Smooth muscle cell (in vitro differentiated cells): ENCODE measurements at regions not wholly inside any gene's neighbourhood (a gene's known extent, or its start where the extent isn't known, plus 50 kb on each side); places are given as distances from the start of the nearest gene placed in this dataset.

ENCODE experiments used
- DNase-seq: peaks from one replicate; lab custom pipeline; 2025; ENCODE audit not compliant: unreplicated experiment; lab: John Stamatoyannopoulos, UW
- H2AFZ ChIP-seq: fragments of 200-600 bp; sonication (generic); 2 replicates; pipeline ENCODE4 v1.6.0; 2016; ENCODE audit warnings: antibody characterized with exemption, low read depth, mild to moderate bottlenecking
- H3F3A ChIP-seq: fragments of 200-600 bp; sonication (generic); 2 replicates; pipeline ENCODE4 v1.6.0; 2017; ENCODE audit warnings: antibody characterized with exemption, low read depth
- H3K27ac ChIP-seq: fragments of 200-600 bp; sonication (generic); 2 replicates; pipeline ENCODE4 v1.5.1; 2016; ENCODE audit warnings: low read depth, mild to moderate bottlenecking
- H3K27me3 ChIP-seq: fragments of 200-600 bp; sonication (generic); 2 replicates; pipeline ENCODE4 v1.6.1; 2016; ENCODE audit warnings: low read depth, mild to moderate bottlenecking
- H3K36me3 ChIP-seq: fragments of 200-600 bp; sonication (generic); 2 replicates; pipeline ENCODE4 v1.5.1; 2016; ENCODE audit warnings: low read depth
- H3K4me1 ChIP-seq: fragments of 200-600 bp; sonication (generic); 2 replicates; pipeline ENCODE4 v1.5.1; 2016; ENCODE audit warnings: low read depth
- H3K4me2 ChIP-seq: fragments of 200-600 bp; sonication (generic); 2 replicates; pipeline ENCODE4 v1.6.0; 2016; ENCODE audit warnings: mild to moderate bottlenecking
- H3K4me3 ChIP-seq: fragments of 200-600 bp; sonication (generic); 2 replicates; pipeline ENCODE4 v1.5.1; 2016; ENCODE audit warnings: mild to moderate bottlenecking
- H3K79me2 ChIP-seq: fragments of 200-600 bp; sonication (generic); 2 replicates; pipeline ENCODE4 v1.6.0; 2016; ENCODE audit warnings: low read depth, mild to moderate bottlenecking
- H3K9ac ChIP-seq: fragments of 200-600 bp; sonication (generic); 2 replicates; pipeline ENCODE4 v1.6.0; 2016; ENCODE audit warnings: low read depth
- H3K9me3 ChIP-seq: fragments of 200-600 bp; sonication (generic); replicated peaks from 2 replicates; pipeline ENCODE4 v1.5.1; 2016; ENCODE audit warnings: low read depth
- H4K20me1 ChIP-seq: fragments of 200-600 bp; sonication (generic); 2 replicates; pipeline ENCODE4 v1.6.0; 2016; ENCODE audit warnings: low read depth
- CTCF ChIP-seq: fragments of 200-600 bp; sonication (generic); IDR thresholded peaks from 2 replicates; pipeline ENCODE4 v1.5.1; 2017; ENCODE audit warnings: borderline replicate concordance, mild to moderate bottlenecking, antibody characterized with exemption; ENCODE audit not compliant: insufficient read depth, poor library complexity, severe bottlenecking
- WGBS: methylation state at CpG from one replicate; pipeline ENCODE4 v1.1.7; 2016; ENCODE audit warnings: low lambda C conversion rate; 5-methylcytosine and 5-hydroxymethylcytosine counted together

GRCh38 chrX:124488412-124489161 lies 142.2 kb downstream of the SH2D1A start:
- Histone ChIP-seq H3K4me2 (no peak overlapping the region), H3K27ac (no peak overlapping the region), H3K4me1 (no peaks in the 10 kb centered on the region), H3K4me3 (no peak overlapping the region), H3K9me3 (no peaks in the 10 kb centered on the region), H3F3A (no peaks in the 10 kb centered on the region), H2AFZ (no peak overlapping the region), H3K27me3 (no peaks in the 10 kb centered on the region), H4K20me1 (no peaks in the 10 kb centered on the region), H3K79me2 (no peaks in the 10 kb centered on the region), H3K9ac (no peak overlapping the region), H3K36me3 (no peaks in the 10 kb centered on the region)
- DNase-seq: no peak
- WGBS: 80% methylated on average over 4 of the region's 4 CpGs
- TF ChIP-seq CTCF: no peak

GRCh38 chrX:124493984-124494383 lies 147.6 kb downstream of the SH2D1A start:
- Histone ChIP-seq H3K27ac (no peak overlapping the region), H3K4me3 (no peak overlapping the region), H3F3A (no peaks in the 10 kb centered on the region), H3K9me3 (no peaks in the 10 kb centered on the region), H3K4me1 (no peaks in the 10 kb centered on the region), H3K9ac (no peak overlapping the region), H4K20me1 (no peaks in the 10 kb centered on the region), H3K27me3 (no peaks in the 10 kb centered on the region), H2AFZ (no peak overlapping the region), H3K36me3 (no peaks in the 10 kb centered on the region), H3K4me2 (no peak overlapping the region), H3K79me2 (no peaks in the 10 kb centered on the region)
- TF ChIP-seq CTCF: no peak
- DNase-seq: no peak

- H3F3A ChIP-seq: no peaks in the 10 kb centered on the region
- H4K20me1 ChIP-seq: no peaks in the 10 kb centered on the region
- DNase-seq: no peak
- no peak overlapping the region for H3K4me3 ChIP-seq
- no peaks in the 10 kb centered on the region for H3K4me1 ChIP-seq
- H3K4me2 ChIP-seq: no peak overlapping the region
- WGBS: 74% methylated on average over 4 of the region's 4 CpGs
- no peaks in the 10 kb centered on the region for H3K79me2 ChIP-seq
- no peak overlapping the region for H3K27ac ChIP-seq
- no peaks in the 10 kb centered on the region for H3K9me3 ChIP-seq
- H3K9ac ChIP-seq: no peak overlapping the region
- no peak overlapping the region for H2AFZ ChIP-seq
- H3K36me3 ChIP-seq: no peaks in the 10 kb centered on the region
- TF ChIP-seq CTCF: no peak
- H3K27me3 ChIP-seq: no peaks in the 10 kb centered on the region
Measured at GRCh38 chrX:124497386-124497785, 151.0 kb downstream of the SH2D1A start.

- Histone ChIP-seq H3K9me3 (no peaks in the 10 kb centered on the region), H4K20me1 (no peaks in the 10 kb centered on the region), H3K4me3 (no peak overlapping the region), H3K27me3 (no peaks in the 10 kb centered on the region), H3F3A (no peaks in the 10 kb centered on the region), H3K4me1 (peaks cover 6% of the 10 kb centered on the region), H3K36me3 (no peaks in the 10 kb centered on the region), H2AFZ (no peak overlapping the region), H3K27ac (no peak overlapping the region), H3K9ac (no peak overlapping the region), H3K4me2 (no peak overlapping the region), H3K79me2 (no peaks in the 10 kb centered on the region)
- TF ChIP-seq CTCF: no peak
- WGBS: 33% methylated on average over 5 of the region's 5 CpGs
- DNase-seq: no peak
Measured at GRCh38 chrX:124501586-124501985, 155.2 kb downstream of the SH2D1A start.
